K562 (cell line): ENCODE measurements at regions not wholly inside any gene's neighbourhood (a gene's known extent, or its start where the extent isn't known, plus 50 kb on each side); places are given as distances from the start of the nearest gene placed in this dataset.

ENCODE experiments used
- ATAC-seq: fragments of 200-7000 bp; cut with Tn5 transposase; 3 replicates; pipeline ENCODE4 v1.9.1; 2020; ENCODE audit warnings: moderate library complexity
- BruUV-seq: library from RNA; stranded (reverse); fragments of 400-500 nt; replicated peaks from 2 replicates; lab custom pipeline; 2021; lab: Mats Ljungman, UMichigan
- CTCF ChIA-PET: fragments of 300-600 bp; formaldehyde crosslinking; extraction: SDS; loops from one replicate; lab custom pipeline; 2021; ENCODE audit warnings: low intra/inter-chr PET ratio; lab: Yijun Ruan, JAX
- POLR2A ChIA-PET: fragments of 300-600, 350-650 bp; sonication (Branson Sonifier 250); formaldehyde crosslinking; extraction: SDS; loops from one replicate; lab custom pipeline; 2021; ENCODE audit warnings: antibody characterized with exemption, inconsistent platforms; lab: Yijun Ruan, JAX
- DNase-seq, 4 experiments: peaks; one replicate each; pipeline versions ENCODE4 v3.0.0 to v3.0.0-alpha.2; 2011 to 2018; ENCODE audit warnings: low spot score in 3 of 4, mixed read lengths in 3 of 4; ENCODE audit errors: extremely low read depth in 1 of 4
- FAIRE-seq: peaks from 2 replicates; lab custom pipeline; 2011; peaks lifted over from hg19 to GRCh38; lab: Jason Lieb, UNC
- H2AFZ ChIP-seq: 2 replicates; pipeline ENCODE4 v1.6.0; 2011; ENCODE audit warnings: low read depth, low read length, control low read depth, inconsistent platforms
- H3K27ac ChIP-seq: fragments of 200-600 bp; 3 replicates; pipeline ENCODE4 v1.8.0; 2011; ENCODE audit warnings: low read depth, mild to moderate bottlenecking, control low read depth, inconsistent platforms, low read length, moderate library complexity, mixed read lengths; ENCODE audit errors: extremely low read depth
- H3K27me3 ChIP-seq, 2 experiments: fragments of 300-600 bp in 1 of 2; 2 replicates in 1 of 2; 3 replicates in 1 of 2; pipeline versions ENCODE4 v1.6.0 to v1.8.0; 2011; ENCODE audit warnings: inconsistent platforms in 2 of 2, low read length in 2 of 2, mild to moderate bottlenecking in 1 of 2, mixed read lengths in 1 of 2, moderate library complexity in 1 of 2; ENCODE audit not compliant: control insufficient read depth in 2 of 2, insufficient read depth in 2 of 2
- H3K36me3 ChIP-seq: fragments of 300-600 bp; 3 replicates; pipeline ENCODE4 v1.8.0; 2011; ENCODE audit warnings: mild to moderate bottlenecking, low read length, inconsistent platforms; ENCODE audit not compliant: control insufficient read depth, insufficient read depth
- H3K4me1 ChIP-seq, 2 experiments: fragments of 200-600 bp in 1 of 2; replicated peaks in 1 of 2; 2 replicates in 1 of 2; 3 replicates in 1 of 2; pipeline versions ENCODE4 v1.5.1 to v1.8.0; 2011; ENCODE audit warnings: inconsistent platforms in 2 of 2, low read length in 2 of 2, mild to moderate bottlenecking in 1 of 2, mixed read lengths in 1 of 2, moderate library complexity in 1 of 2; ENCODE audit not compliant: control insufficient read depth in 2 of 2, insufficient read depth in 2 of 2
- H3K4me2 ChIP-seq: 2 replicates; pipeline ENCODE4 v1.6.1; 2011; ENCODE audit warnings: low read length, control low read depth, inconsistent platforms, mixed read lengths; ENCODE audit not compliant: insufficient read depth
- H3K4me3 ChIP-seq: fragments of 200-600 bp; sonication (generic), shearing (Covaris generic); 2 replicates; pipeline ENCODE4 v1.5.1; 2016; ENCODE audit warnings: control low read depth, inconsistent platforms
- H3K79me2 ChIP-seq: fragments of 200-600 bp; 3 replicates; pipeline ENCODE4 v1.8.0; 2011; ENCODE audit warnings: low read length, inconsistent platforms; ENCODE audit not compliant: control insufficient read depth, insufficient read depth
- H3K9ac ChIP-seq, 2 experiments: 2 replicates each; pipeline versions ENCODE4 v1.6.0 to v1.6.1; 2011; ENCODE audit warnings: low read depth in 2 of 2, low read length in 2 of 2, control low read depth in 1 of 2, inconsistent platforms in 1 of 2, mild to moderate bottlenecking in 1 of 2, mixed read lengths in 1 of 2; ENCODE audit not compliant: insufficient read depth in 1 of 2
- H3K9me1 ChIP-seq: one replicate; pipeline ENCODE4 v1.6.0; 2011; ENCODE audit warnings: inconsistent platforms, mild to moderate bottlenecking, low read length, moderate library complexity; ENCODE audit not compliant: control insufficient read depth, insufficient read depth
- H3K9me3 ChIP-seq: replicated peaks from 2 replicates; pipeline ENCODE4 v1.5.1; 2011; ENCODE audit warnings: low read depth, low read length, inconsistent platforms; ENCODE audit not compliant: control insufficient read depth, insufficient read depth
- H4K20me1 ChIP-seq: replicated peaks from 2 replicates; pipeline ENCODE4 v1.6.1; 2011; ENCODE audit warnings: low read length, inconsistent platforms, mixed read lengths; ENCODE audit not compliant: control insufficient read depth, insufficient read depth
- JUND ChIP-seq, 2 experiments: IDR thresholded peaks; 2 replicates in 1 of 2; 3 replicates in 1 of 2; pipeline ENCODE4 v1.6.1; 2011; ENCODE audit warnings: borderline replicate concordance in 2 of 2, low read depth in 2 of 2, low read length in 2 of 2, improper control_type of control experiment in 1 of 2, missing biosample characterization in 1 of 2, missing genetic modification characterization in 1 of 2, missing genetic modification reagents in 1 of 2
- SPI1 ChIP-seq: IDR thresholded peaks from 2 replicates; pipeline ENCODE4 v1.6.1; 2011; ENCODE audit warnings: low read depth, low read length, control low read depth, borderline replicate concordance
- THAP12 ChIP-seq: fragments of 250-450 bp; sonication (Bioruptor Pico); IDR thresholded peaks from 2 replicates; pipeline ENCODE4 v1.9.0; 2021; ENCODE audit warnings: mild to moderate bottlenecking, inconsistent platforms
- ZNF436 ChIP-seq: fragments of 250-450, 450-650 bp; sonication (Bioruptor Pico); formaldehyde crosslinking; IDR thresholded peaks from 2 replicates; pipeline ENCODE4 v1.7.0; 2020; ENCODE audit warnings: mild to moderate bottlenecking
- WGBS: fragments of 100-300 bp; shearing (Covaris generic); methylation state at CpG from one replicate; pipeline ENCODE4 v1.1.6; 2016; ENCODE audit warnings: low coverage, mixed read lengths; ENCODE audit not compliant: insufficient coverage; ENCODE audit errors: missing lambda C conversion rate; 5-methylcytosine and 5-hydroxymethylcytosine counted together
- in situ Hi-C: fragments of 300-500 bp; cut with MboI; formaldehyde crosslinking; loops from 4 replicates; pipeline ENCODE4 v1.15.0; 2018; ENCODE audit warnings: inconsistent platforms, mixed read lengths
- intact Hi-C: fragments of 100-400 bp; cut with micrococcal nuclease; formaldehyde crosslinking; loops from 2 replicates; pipeline ENCODE4 v1.14.2; 2022

DNA sequence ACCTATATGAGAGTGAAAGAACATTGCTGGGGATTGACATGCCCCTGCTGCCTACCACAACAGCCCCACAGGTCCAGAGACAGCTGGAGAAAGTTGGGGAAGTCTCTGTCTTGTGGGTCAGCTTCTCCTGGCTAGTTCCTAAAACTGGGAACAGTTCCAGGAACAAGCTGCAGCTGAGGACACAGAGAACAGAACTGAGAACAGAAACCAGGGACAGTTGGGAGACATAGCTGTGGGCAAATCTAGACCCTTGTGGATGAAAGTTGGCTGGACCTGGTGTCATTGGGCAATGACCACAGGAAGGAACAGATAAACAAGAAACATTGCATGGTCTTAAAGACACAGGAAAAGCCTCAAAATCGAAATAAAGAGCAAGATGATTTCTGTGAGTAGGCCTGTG, 58.3 kb upstream of the MOCS2 start (continued):
- no peak for TF ChIP-seq THAP12 (CRISPR knock-in tag)
- TF ChIP-seq JUND (IDR thresholded peaks at IDR 0.05; ENCODE audit: borderline replicate concordance, low read depth, low read length): no peak
- TF ChIP-seq JUND (tag; IDR thresholded peaks at IDR 0.05; ENCODE audit: borderline replicate concordance, low read depth, low read length): no peak

- H2AFZ ChIP-seq: no peak overlapping the region
- no peak for TF ChIP-seq ZNF436 (CRISPR knock-in tag)
- peak; percentile 30; the same call in 1 of the 2 replicates for TF ChIP-seq SPI1
- FAIRE-seq: no peak
- in situ Hi-C loops (no loop called here), intact Hi-C loops (loop anchor here (1.0 to 2.0 kb wide), 2 partner anchors 123 to 260 kb away; no protein-coding TSS in a partner anchor)
- ChIA-PET POLR2A (no interaction called here), CTCF (no interaction called here)
- no peaks in the 10 kb centered on the region for H4K20me1 ChIP-seq
- WGBS: 0% methylated on average over 3 of the region's 3 CpGs
- H3K4me3 ChIP-seq: no peak overlapping the region
- H3K4me1 ChIP-seq: no peaks in the 10 kb centered on the region
- H3K79me2 ChIP-seq: no peaks in the 10 kb centered on the region
- no peaks in the 10 kb centered on the region for H3K9me1 ChIP-seq
- H3K27me3 ChIP-seq: no peaks in the 10 kb centered on the region
- no peak for ATAC-seq
- no TSS peak for BruUV-seq
- H3K36me3 ChIP-seq: no peaks in the 10 kb centered on the region
- no peak overlapping the region for H3K9ac ChIP-seq
- DNase-seq: no peak
- no peak overlapping the region for H3K27ac ChIP-seq
- H3K9me3 ChIP-seq: no peaks in the 10 kb centered on the region
- H3K4me2 ChIP-seq: no peak overlapping the region
Measured at GRCh38 chr5:53169933-53170332, 60.4 kb upstream of the MOCS2 start.
